NCI-H1105 (cell line): ENCODE measurements at regions not wholly inside any gene's neighbourhood (a gene's known extent, or its start where the extent isn't known, plus 50 kb on each side); places are given as distances from the start of the nearest gene placed in this dataset.
"Not testable (repeated sequence)": the region's sequence is repeated elsewhere in the genome, so short reads cannot be mapped to it uniquely, and the experiment has no call there.

Experiments used
- DNase-seq: peaks from one replicate; lab custom pipeline; 2025; lab: John Stamatoyannopoulos, UW

- DNase-seq = peak; percentile 12
These were observed 155.6 kb upstream of the GHITM start for GRCh38 chr10:83983578-83984255.

GRCh38 chr10:83984256-83984640 is 155.1 kb upstream of the GHITM start:
- DNase-seq = no peak

DNA sequence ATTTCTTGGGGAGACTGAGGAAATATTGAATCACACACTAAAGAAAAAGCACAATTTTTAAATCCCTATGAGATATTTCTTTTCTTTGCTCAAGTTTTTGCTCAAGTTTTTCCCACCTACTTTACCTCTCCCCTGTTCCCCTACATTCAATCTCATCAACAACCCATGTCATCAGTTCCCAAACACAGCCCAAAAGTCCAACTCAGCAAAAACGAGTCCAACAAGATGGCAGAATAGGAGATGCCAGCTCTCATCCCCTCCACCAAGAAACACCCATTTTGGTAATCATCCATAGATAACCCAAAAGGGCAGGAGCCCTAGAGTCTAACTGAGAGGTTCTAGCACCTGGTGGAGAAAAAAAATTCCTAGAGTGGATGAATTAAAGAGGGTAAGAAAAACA is 152.5 kb upstream of the GHITM start:
- no peak for DNase-seq

DNA sequence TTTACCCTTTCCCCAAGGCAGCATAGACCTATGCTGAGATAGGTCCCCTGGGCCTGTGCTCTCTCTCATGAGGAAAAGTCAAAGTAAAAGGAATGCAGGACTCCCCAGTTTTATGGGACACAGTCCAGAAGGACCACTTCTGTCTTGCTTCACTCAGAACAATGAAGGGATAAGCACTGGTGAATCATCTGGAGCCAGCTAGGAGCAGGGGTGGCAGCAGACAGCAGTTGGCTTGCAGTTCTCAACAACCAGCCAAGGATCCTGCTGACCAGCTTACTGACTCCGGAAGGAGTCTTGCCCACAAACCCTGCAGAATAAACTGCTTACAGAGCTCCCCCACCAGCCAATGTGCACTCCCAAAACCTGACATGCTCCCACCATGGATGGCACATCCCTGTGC is 152.1 kb upstream of the GHITM start:
- no peak for DNase-seq

DNA sequence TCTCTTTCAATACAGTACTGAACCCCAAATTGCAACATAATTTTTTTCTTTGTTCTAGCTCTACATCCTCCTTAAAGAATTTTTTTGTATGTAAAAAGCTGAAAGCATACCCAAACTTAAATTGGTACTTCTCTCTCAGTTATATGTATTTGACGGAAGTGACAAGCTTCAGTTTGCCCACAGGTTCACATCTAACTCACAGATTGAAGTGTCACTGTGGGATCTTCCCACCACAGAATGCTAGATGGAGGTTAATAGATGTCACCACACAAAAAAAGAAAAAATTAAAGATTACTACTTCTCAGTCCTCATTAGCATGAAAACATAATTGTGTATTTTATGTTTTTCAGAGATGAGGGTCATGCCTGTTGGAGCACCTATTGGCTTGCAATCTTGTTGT is 150.9 kb upstream of the GHITM start:
- no peak for DNase-seq

DNA sequence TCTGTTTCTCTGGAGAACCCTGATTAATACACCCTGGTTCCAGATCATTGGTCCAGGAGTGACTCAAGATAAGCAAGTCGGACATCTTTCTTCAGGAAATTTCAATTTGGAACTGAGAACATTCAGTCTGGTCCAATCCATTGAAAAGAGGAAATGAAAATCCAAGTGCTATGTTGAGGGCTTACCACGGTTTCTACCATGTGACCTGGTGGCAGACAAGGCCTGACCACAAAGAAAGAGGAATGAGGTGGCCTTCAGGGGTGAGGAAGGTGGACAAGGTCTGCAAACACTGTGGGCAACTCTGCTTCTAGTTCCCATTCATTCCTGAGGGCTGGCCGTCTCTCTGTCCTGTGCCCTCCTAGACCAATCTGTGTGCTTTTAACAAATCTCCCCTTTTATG is 149.2 kb upstream of the GHITM start:
- DNase-seq = no peak

DNA sequence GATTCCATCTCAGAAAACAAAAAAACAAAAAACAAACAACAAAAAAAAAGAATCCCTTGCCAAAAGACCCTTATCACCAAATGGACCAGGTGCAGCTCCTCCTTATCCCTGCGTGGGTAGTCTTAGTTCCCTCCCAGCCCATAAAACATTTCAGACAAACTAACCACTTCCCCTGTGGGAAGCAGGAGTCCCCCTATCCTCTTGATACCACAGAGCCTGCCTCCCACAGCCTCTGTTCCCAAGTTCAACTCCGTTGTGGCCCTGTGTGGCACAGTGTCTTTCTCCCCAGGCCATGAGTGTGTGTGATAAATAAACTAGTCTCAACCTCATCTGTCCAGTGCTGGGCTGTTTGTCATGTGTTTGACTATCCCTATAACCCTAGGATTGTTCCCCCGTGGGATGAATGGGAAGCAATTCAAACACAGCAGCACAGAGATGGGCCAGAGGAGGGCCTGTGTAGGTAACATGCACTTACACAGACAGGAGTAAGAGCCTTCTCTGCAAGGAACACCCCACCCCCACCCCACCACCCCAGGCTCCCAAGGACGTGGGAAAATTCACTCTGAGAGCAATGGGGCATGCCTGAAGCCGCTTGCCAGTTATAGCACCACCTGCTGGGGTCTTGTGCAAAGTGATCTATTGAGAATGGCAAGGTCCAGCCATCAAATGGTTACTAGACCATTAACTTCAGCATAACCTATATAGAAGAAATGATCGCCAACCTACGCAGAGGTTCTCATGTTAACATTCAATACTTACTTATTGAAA is 147.1 kb upstream of the GHITM start:
- peak; percentile 1 for DNase-seq

DNA sequence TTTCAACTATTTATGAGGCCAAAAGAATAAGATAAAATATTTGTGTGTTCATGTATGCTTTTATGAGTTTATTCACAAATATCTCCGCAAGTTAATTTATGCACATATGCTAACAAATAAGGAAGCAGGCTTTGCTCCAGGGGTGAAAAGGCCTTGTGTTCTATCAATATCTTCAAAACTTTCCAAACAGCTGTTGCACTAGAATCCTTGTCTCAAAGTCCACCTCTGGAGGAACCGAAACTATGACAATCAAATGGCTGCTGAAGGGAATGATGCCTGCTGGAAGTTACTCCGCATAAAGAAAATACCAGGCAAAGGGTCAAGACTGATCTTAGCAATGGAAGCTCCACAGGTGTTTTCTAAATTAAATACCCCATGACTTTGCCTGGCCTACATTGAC is 145.0 kb upstream of the GHITM start:
- DNase-seq = no peak

- DNase-seq = no peak
These were observed 143.5 kb upstream of the GHITM start for GRCh38 chr10:83995738-83996331.

DNA sequence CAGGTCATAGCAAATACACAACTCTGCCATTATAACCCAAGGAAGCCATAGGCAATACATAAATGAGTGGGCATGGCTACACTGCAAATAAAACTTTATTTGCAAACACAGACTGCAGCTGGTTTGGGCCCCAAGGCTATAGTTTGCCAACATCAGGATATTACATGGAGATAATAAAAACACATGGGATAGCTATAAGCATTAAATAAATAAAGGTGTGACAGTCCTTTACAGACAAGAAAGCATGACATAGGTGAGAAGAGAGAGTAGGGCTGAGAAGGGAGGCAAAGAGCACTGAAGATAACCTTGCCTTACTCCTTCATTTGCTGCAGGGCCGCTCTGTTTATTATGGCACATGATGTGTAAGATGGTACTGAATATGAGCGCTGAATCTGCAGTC is 135.1 kb upstream of the GHITM start:
- no peak for DNase-seq

DNA sequence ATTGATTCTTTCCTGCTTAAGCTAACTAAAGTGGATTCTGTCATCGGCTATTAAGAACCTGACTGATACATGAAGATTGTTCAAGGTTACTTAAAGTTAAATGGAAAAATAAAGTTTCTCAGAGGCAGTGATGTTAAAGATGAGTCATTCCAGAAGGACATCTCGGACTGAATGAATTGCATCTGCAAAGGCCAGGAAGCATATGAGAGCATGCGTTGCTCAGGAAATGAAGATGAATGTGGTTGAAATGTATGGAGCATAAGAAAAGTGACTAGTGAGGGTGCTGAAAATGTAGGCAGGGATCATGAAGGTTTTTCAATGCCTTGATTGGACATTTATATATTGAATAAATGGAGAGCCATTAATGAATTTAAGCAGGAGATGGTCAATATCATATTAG is 133.9 kb upstream of the GHITM start:
- DNase-seq = no peak

DNA sequence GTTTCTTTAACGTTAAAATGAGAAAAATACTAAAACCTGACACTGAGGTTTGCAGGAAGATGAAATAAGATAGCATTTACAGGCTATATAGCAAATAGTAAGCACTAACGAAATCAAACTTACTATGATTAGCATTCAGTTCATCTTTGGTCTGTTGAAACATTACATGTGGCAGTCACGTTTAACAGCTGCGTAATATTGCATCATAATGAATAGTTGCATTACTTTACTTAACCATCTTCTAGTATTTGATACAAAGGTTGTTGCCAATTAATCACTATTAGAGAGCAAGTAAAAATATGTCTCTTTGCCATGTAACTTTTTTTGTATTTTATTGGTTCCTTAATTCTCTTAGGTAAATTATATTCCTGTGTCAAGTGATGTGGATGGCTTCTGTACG is 131.8 kb upstream of the GHITM start:
- no peak for DNase-seq

DNA sequence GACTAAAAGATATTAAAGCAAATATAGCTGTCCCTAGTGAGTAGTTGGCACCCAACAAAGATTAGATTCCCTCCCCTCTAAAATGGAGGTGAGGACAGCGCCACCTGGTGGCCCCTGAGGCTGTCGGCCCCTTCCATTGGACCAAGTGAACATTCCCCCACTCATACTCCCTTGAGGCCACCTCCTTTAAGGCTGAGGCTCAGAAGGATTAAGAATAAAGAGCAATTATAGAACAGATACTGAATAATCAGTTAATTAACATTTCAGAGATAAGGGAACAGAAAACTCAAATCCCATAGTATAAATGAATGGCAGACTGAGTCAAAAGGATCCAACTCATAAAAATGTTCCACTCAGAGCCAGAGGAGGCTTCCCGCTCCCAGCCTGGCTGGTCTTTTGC is 130.4 kb upstream of the GHITM start:
- DNase-seq = no peak

- no peak for DNase-seq
These were observed 126.9 kb upstream of the GHITM start for GRCh38 chr10:84012431-84012830.

DNA sequence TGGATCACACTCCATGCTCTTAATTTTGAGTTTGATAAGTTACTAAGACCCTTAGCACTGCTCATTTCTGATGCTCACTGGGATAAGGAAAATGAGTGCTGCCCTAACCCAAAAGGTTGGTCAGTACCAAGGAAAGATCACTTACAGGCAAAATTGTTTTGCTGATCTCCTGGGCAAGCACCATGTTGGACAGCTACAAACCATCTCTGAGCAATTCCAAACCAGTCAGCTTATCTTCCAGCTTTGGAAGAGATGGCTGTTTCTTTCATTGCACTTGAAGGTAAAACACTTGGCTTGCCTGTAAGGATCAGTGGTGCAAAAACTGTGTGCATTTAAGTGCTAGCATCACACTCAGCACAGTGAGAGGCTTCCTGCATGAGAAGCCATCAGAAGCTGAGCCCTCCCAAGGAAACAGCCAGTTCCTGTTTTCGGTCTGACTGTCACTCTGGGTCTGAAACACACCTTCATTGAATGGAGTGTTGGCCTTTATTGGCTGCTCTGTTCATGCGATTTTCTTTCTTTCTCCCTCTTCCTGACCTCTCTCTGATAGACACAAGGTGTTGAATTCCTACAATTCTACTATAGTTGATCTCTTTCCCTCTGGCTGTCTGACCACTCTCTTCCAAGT is 126.4 kb upstream of the GHITM start:
- DNase-seq = no peak

DNA sequence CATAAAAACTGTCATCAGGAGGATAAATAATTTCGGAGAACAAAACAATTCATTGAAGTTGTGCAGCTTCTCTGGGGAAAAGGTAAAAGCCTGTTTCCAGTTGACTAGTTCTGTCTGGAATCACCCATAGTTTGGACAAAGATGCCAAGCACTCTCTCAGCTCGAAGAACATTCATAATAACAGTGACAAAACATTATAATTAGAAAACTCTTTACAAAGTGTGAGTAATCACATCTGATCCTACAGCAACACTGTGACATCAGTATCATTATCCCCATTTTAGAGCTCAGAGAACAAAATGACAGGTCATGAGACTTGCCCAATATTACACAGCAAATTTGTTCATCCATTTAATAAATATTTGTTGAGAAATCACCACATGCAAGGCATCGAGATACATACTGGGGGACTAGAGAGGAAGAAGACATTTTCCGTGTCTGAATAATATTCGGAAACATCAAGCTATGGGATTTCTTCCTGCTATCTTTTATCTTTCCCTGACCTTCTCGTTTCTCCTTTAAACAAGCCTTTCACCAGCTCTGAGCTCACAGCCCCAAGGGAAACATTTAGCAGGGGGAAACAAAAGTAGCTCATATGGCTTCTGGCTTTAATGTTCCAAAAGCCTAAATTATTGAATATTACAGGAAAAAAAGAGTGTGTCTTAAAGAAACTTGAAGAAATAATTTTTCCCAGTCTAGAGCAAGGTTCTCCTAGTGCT is 123.3 kb upstream of the GHITM start:
- DNase-seq = no peak

- no peak for DNase-seq
These were observed 120.5 kb upstream of the GHITM start for GRCh38 chr10:84018826-84019225.

GRCh38 chr10:84019854-84020458 is 119.4 kb upstream of the GHITM start:
- DNase-seq = not testable (repeated sequence)

DNA sequence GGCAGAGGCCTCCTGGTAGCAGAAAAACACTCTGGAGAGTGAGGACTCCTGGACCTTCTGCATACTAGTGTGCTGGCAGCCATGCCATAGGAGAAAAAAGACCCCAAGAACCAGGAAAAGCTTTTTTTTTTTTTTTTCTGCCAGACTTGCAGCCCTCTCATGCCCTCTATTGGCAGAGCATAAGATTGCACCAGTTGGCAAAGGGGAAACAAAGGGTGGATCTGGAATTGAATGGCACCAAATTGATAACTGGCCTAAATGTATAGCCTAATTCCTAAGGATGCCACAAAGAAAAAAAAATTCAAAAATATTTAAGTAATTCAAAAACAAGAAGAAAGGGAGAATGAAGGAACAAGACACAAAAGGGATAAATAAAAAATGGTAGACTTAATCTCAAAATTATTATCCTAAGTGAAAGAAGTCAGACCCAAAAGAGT is 112.5 kb upstream of the GHITM start:
- peak; percentile 23 for DNase-seq

DNA sequence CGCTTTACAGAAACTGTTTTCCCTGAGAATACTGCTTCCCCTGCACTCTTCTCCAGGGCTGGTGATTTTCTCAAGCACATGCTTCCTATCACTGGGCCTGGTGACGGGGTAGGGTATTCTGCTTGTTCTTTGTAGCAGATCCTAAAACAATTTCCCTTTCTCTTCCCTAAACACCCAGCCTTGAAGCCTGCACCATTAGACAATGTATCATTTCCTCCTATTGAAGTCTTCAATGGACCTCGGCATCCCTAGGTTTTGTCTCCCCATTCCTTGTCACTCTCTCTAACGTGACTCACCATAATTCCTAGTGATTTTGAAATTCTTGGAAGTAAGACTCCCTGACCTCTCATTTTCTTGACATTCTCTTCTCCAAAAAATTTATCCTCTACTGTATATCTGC is 109.5 kb upstream of the GHITM start:
- no peak for DNase-seq

GRCh38 chr10:84038035-84038434 is 101.3 kb upstream of the GHITM start:
- DNase-seq = no peak

DNA sequence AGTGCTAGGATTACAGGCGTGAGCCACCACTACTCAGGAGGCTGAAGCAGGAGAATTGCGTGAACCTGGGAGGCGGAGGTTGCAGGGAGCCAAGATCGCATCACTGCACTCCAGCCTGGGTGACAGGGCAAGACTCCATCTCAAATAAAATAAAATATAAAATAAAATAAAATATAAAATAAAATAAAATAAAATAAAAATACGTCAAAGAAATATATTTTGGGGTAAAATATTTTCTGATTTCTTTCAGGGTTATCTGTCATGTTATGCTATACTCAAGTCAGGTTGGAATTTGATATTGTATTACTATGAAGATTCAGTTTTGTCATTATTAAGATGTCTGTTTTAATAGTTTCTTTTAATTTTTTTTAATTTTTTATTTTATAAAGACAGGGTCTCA is 99.4 kb upstream of the GHITM start:
- DNase-seq = no peak
